Trophoblast cell (in vitro differentiated cells and primary cell): ENCODE measurements at regions not wholly inside any gene's neighbourhood (a gene's known extent, or its start where the extent isn't known, plus 50 kb on each side); places are given as distances from the start of the nearest gene placed in this dataset.

Experiments used
- DNase-seq, 2 donors: peaks; one replicate each; pipeline ENCODE4 v3.0.0-alpha.2; 2016
- H2AFZ ChIP-seq: 2 replicates; pipeline ENCODE4 v1.6.1; 2013; ENCODE audit warnings: low read length, moderate library complexity, mild to moderate bottlenecking; ENCODE audit not compliant: insufficient read depth, poor library complexity
- H2AK5ac ChIP-seq: 2 replicates; pipeline ENCODE4 v1.6.1; 2013; ENCODE audit warnings: mild to moderate bottlenecking, low read length
- H2BK120ac ChIP-seq: 2 replicates; pipeline ENCODE4 v1.6.1; 2013; ENCODE audit warnings: low read length, mild to moderate bottlenecking, moderate library complexity; ENCODE audit not compliant: insufficient read depth, poor library complexity
- H2BK12ac ChIP-seq: 2 replicates; pipeline ENCODE4 v1.6.1; 2013; ENCODE audit warnings: mild to moderate bottlenecking, low read length, moderate library complexity
- H2BK5ac ChIP-seq: 2 replicates; pipeline ENCODE4 v1.6.1; 2013; ENCODE audit warnings: low read length, low read depth, moderate library complexity, mild to moderate bottlenecking; ENCODE audit not compliant: poor library complexity
- H3K14ac ChIP-seq: 2 replicates; pipeline ENCODE4 v1.6.1; 2013; ENCODE audit warnings: mild to moderate bottlenecking, low read length
- H3K18ac ChIP-seq: 2 replicates; pipeline ENCODE4 v1.6.1; 2013; ENCODE audit warnings: mild to moderate bottlenecking, low read length
- H3K23ac ChIP-seq: 2 replicates; pipeline ENCODE4 v1.6.1; 2013; ENCODE audit warnings: low read length
- H3K27ac ChIP-seq: 2 replicates; pipeline ENCODE4 v1.5.1; 2013; ENCODE audit warnings: low read depth, mild to moderate bottlenecking, inconsistent platforms, low read length, moderate library complexity
- H3K27me3 ChIP-seq: 2 replicates; pipeline ENCODE4 v1.6.1; 2013; ENCODE audit warnings: inconsistent platforms, mild to moderate bottlenecking, low read length, moderate library complexity; ENCODE audit not compliant: insufficient read depth
- H3K36me3 ChIP-seq, 2 experiments: 1 replicate in 1 of 2; 2 replicates in 1 of 2; pipeline ENCODE4 v1.6.1; 2013; ENCODE audit warnings: low read length in 2 of 2, mild to moderate bottlenecking in 2 of 2, moderate library complexity in 1 of 2; ENCODE audit not compliant: insufficient read depth in 2 of 2, control insufficient read depth in 1 of 2
- H3K4ac ChIP-seq: 2 replicates; pipeline ENCODE4 v1.6.1; 2013; ENCODE audit warnings: low read depth, mild to moderate bottlenecking, low read length, moderate library complexity
- H3K4me1 ChIP-seq, 2 experiments: 1 replicate in 1 of 2; 2 replicates in 1 of 2; pipeline ENCODE4 v1.6.1; 2013; ENCODE audit warnings: low read length in 2 of 2, mild to moderate bottlenecking in 2 of 2, moderate library complexity in 1 of 2; ENCODE audit not compliant: insufficient read depth in 2 of 2, control insufficient read depth in 1 of 2
- H3K4me2 ChIP-seq: 2 replicates; pipeline ENCODE4 v1.6.1; 2013; ENCODE audit warnings: inconsistent platforms, mild to moderate bottlenecking, low read length, moderate library complexity
- H3K4me3 ChIP-seq: 2 replicates; pipeline ENCODE4 v1.5.1; 2013; ENCODE audit warnings: mild to moderate bottlenecking, low read depth, low read length, inconsistent platforms
- H3K79me1 ChIP-seq: one replicate; pipeline ENCODE4 v1.6.1; 2013; ENCODE audit warnings: low read length
- H3K79me2 ChIP-seq: 2 replicates; pipeline ENCODE4 v1.6.1; 2013; ENCODE audit warnings: low read length, mild to moderate bottlenecking; ENCODE audit not compliant: control insufficient read depth, insufficient read depth, poor library complexity
- H3K9ac ChIP-seq: 2 replicates; pipeline ENCODE4 v1.6.1; 2013; ENCODE audit warnings: mild to moderate bottlenecking, low read length
- H3K9me3 ChIP-seq: 2 replicates; pipeline ENCODE4 v1.6.1; 2013; ENCODE audit warnings: low read depth, mild to moderate bottlenecking, control low read depth, inconsistent platforms, low read length; ENCODE audit not compliant: insufficient read depth
- H4K12ac ChIP-seq: 2 replicates; pipeline ENCODE4 v1.6.1; 2013; ENCODE audit warnings: low read depth, mild to moderate bottlenecking, low read length, moderate library complexity
- H4K8ac ChIP-seq: 2 replicates; pipeline ENCODE4 v1.6.1; 2013; ENCODE audit warnings: low read depth, mild to moderate bottlenecking, low read length, moderate library complexity
- H4K91ac ChIP-seq: one replicate; pipeline ENCODE4 v1.6.1; 2013; ENCODE audit warnings: low read depth, mild to moderate bottlenecking, low read length, moderate library complexity
- WGBS: extraction: QIAGEN DNeasy Blood & Tissue Kit; methylation state at CpG from one replicate; pipeline ENCODE4 v1.1.7; 2013; ENCODE audit warnings: missing lambda C conversion rate; ENCODE audit not compliant: insufficient read length, insufficient coverage; ENCODE audit errors: extremely low coverage; 5-methylcytosine and 5-hydroxymethylcytosine counted together

DNA sequence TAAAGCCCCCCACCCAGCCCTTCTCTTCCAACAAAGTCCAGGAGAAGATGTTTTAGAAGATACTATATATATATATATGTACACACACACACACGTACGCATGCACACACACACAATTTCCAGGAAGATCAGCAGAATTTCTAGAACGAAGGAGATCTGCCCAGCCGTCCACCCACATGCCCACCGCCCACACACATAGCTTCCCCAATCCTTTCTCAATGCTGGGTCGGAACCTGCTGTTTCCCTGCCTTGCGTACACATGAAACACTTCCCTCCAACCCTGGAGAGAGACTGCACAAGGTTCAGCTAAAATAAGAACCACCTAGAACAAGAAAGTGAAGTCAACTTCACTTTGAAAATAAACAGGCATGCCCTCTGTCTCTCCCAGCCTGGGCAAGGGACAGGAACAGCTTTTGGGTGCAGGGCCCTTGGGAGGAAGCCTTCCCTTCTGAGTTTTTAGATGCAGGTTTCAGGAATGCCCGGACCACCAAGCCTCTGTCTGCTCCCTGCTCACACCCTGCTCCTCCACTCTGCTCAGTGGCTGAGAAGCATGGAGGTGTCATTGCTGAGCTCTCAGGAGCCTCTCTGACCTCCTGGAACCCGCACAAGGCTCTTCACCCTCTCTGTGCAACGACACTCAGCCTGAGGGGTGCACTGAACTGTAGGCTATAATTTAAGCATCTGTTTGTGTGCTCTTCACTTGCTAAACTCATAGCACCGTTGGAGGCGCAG, 149.4 kb downstream of the C5orf15 start:
- H3K23ac ChIP-seq = no peak overlapping the region

DNA sequence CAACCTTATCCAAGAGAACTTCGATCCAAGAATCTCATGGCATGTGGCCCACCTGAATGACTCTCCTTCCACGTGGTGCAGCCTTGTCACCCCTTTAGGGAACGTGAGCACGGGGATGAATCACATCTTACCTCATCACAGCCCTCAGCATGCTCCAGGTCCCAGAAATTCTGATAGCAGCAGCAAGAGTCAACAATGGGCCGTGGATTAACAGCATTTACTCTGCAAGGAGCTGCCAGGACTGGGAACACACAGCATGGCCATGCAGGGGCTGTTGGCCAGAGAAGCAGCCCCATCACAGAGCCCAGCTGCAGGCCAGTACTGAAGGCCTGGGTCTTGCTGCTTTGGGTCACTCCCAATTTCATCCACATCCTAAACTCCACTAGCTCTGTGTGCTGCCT, 150.4 kb downstream of the C5orf15 start:
- no peak overlapping the region for H4K12ac ChIP-seq

More for the DNA sequence above, 149.4 kb downstream of the C5orf15 start:
- no peak overlapping the region for H4K91ac ChIP-seq
- H3K79me1 ChIP-seq = no peaks in the 10 kb centered on the region
- no peak overlapping the region for H3K27ac ChIP-seq
- H3K4me2 ChIP-seq = no peak overlapping the region
- no CpG with 5 or more reads among the region's 12 CpGs for WGBS
- H2BK12ac ChIP-seq = no peak overlapping the region
- no peak for DNase-seq
- no peak overlapping the region for H2BK120ac ChIP-seq
- H2AK5ac ChIP-seq = no peak overlapping the region
- no peak overlapping the region for H4K12ac ChIP-seq
- no peak overlapping the region for H3K4me3 ChIP-seq
- no peaks in the 10 kb centered on the region for H3K36me3 ChIP-seq
- H2BK5ac ChIP-seq = no peak overlapping the region
- H3K18ac ChIP-seq = no peak overlapping the region
- H3K9ac ChIP-seq = no peak overlapping the region
- no peaks in the 10 kb centered on the region for H3K79me2 ChIP-seq
- no peak overlapping the region for H3K4ac ChIP-seq
- H3K27me3 ChIP-seq = no peaks in the 10 kb centered on the region
- peaks cover 1% of the 10 kb centered on the region for H3K9me3 ChIP-seq
- H3K14ac ChIP-seq = no peak overlapping the region
- H2AFZ ChIP-seq = no peak overlapping the region
- H4K8ac ChIP-seq = no peak overlapping the region
- H3K4me1 ChIP-seq = no peaks in the 10 kb centered on the region

DNA sequence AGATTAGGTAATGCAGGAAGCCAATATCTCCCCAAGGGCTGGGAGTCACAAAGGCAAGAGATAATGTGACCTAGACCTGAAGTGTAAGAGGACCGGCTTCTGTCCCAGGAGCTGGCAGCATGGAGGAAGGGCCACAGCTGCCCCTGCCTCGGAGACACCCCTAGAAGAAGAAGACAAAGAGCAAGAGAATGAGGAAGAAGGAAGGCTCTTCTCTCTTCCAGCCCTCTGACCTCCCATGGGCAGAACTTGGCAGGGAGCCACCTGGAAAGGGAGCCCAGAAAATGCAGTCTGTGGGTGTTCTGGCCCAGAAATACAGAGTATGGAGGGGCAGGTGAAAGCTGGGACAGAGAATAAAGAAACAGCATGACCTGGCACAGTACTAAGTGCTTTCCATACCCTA, 151.0 kb downstream of the C5orf15 start:
- H3K79me2 ChIP-seq = no peaks in the 10 kb centered on the region
- no peak overlapping the region for H3K4me3 ChIP-seq
- H3K27ac ChIP-seq = no peak overlapping the region
- no peak overlapping the region for H2BK12ac ChIP-seq
- no peak overlapping the region for H4K91ac ChIP-seq
- H2BK120ac ChIP-seq = no peak overlapping the region
- no peak overlapping the region for H3K18ac ChIP-seq
- H3K9ac ChIP-seq = no peak overlapping the region
- no peak overlapping the region for H2AFZ ChIP-seq
- H3K4me2 ChIP-seq = no peak overlapping the region
- no peak for DNase-seq
- H3K9me3 ChIP-seq = peaks cover 1% of the 10 kb centered on the region
- no peak overlapping the region for H4K12ac ChIP-seq
- H2AK5ac ChIP-seq = no peak overlapping the region
- H3K23ac ChIP-seq = no peak overlapping the region
- H4K8ac ChIP-seq = no peak overlapping the region
- H3K14ac ChIP-seq = no peak overlapping the region
- H3K27me3 ChIP-seq = no peaks in the 10 kb centered on the region
- H3K4me1 ChIP-seq = no peaks in the 10 kb centered on the region
- H2BK5ac ChIP-seq = no peak overlapping the region
- no peaks in the 10 kb centered on the region for H3K36me3 ChIP-seq
- WGBS = no CpG with 5 or more reads among the region's 2 CpGs
- no peaks in the 10 kb centered on the region for H3K79me1 ChIP-seq
- no peak overlapping the region for H3K4ac ChIP-seq

More for the DNA sequence above, 150.4 kb downstream of the C5orf15 start:
- no peak overlapping the region for H3K9ac ChIP-seq
- no peak overlapping the region for H3K27ac ChIP-seq
- no peak overlapping the region for H2BK5ac ChIP-seq
- H3K4me1 ChIP-seq = no peaks in the 10 kb centered on the region
- H2AFZ ChIP-seq = no peak overlapping the region
- no CpG with 5 or more reads among the region's 5 CpGs for WGBS
- H3K9me3 ChIP-seq = peaks cover 1% of the 10 kb centered on the region
- no peak overlapping the region for H3K18ac ChIP-seq
- DNase-seq = no peak
- H2BK12ac ChIP-seq = no peak overlapping the region
- no peak overlapping the region for H4K91ac ChIP-seq
- H3K27me3 ChIP-seq = no peaks in the 10 kb centered on the region
- no peak overlapping the region for H3K23ac ChIP-seq
- H3K4me3 ChIP-seq = no peak overlapping the region
- H3K14ac ChIP-seq = no peak overlapping the region
- H4K8ac ChIP-seq = no peak overlapping the region
- no peak overlapping the region for H2AK5ac ChIP-seq
- no peaks in the 10 kb centered on the region for H3K36me3 ChIP-seq
- H3K4me2 ChIP-seq = no peak overlapping the region
- H3K79me2 ChIP-seq = no peaks in the 10 kb centered on the region
- H3K79me1 ChIP-seq = no peaks in the 10 kb centered on the region
- H2BK120ac ChIP-seq = no peak overlapping the region
- H3K4ac ChIP-seq = no peak overlapping the region

DNA sequence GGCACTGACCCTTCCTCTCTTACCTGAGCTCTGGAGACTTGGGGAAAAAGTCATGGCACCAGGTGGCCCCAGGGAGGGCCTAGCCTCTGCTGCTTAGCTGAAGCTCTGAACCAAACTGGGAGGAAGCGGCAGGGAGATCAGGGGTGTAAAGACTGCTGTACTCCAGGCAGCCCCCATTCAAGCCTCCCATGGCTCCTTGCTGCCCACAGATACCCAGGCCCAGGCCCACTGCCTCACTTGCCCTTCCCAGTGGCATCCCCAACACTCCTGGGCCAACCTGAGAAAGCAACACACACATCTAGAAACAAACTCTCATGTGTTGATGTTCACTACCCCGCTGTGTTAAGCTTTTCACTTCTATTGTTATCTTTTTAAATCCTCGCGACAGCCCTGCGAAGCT, 151.6 kb downstream of the C5orf15 start:
- Histone ChIP-seq H3K79me2 (no peaks in the 10 kb centered on the region), H3K9ac (no peak overlapping the region), H3K36me3 (no peaks in the 10 kb centered on the region), H3K79me1 (no peaks in the 10 kb centered on the region), H2AK5ac (no peak overlapping the region), H2BK12ac (no peak overlapping the region), H3K4me2 (no peak overlapping the region), H2AFZ (no peak overlapping the region), H4K8ac (no peak overlapping the region), H4K91ac (no peak overlapping the region), H3K18ac (no peak overlapping the region), H3K4me1 (no peaks in the 10 kb centered on the region), H3K27me3 (no peaks in the 10 kb centered on the region), H3K4me3 (no peak overlapping the region), H3K9me3 (peaks cover 1% of the 10 kb centered on the region), H3K4ac (no peak overlapping the region), H3K23ac (no peak overlapping the region), H2BK120ac (no peak overlapping the region), H3K27ac (no peak overlapping the region), H2BK5ac (no peak overlapping the region), H4K12ac (no peak overlapping the region), H3K14ac (no peak overlapping the region)
- WGBS = no CpG with 5 or more reads among the region's 5 CpGs
- DNase-seq = no peak
